WTC11 (cell line): ENCODE measurements at regions not wholly inside any gene's neighbourhood (a gene's known extent, or its start where the extent isn't known, plus 50 kb on each side); places are given as distances from the start of the nearest gene placed in this dataset.

Experiments
- ATAC-seq: fragments of 200-7000 bp; cut with Tn5 transposase; 2 replicates; pipeline ENCODE4 v1.10.0; 2021; ENCODE audit warnings: mild to moderate bottlenecking, moderate library complexity
- CTCF ChIA-PET: fragments of 300-600 bp; sonication (Branson Sonifier 250); formaldehyde crosslinking; loops from one replicate; lab custom pipeline; 2021; ENCODE audit warnings: antibody characterized with exemption; lab: Charles Lee
- POLR2A ChIA-PET: fragments of 350-600 bp; sonication (Branson Sonifier 250); formaldehyde crosslinking; loops from one replicate; lab custom pipeline; 2021; ENCODE audit warnings: antibody characterized with exemption; lab: Charles Lee
- DNase-seq: peaks from one replicate; pipeline ENCODE4 v3.0.0; 2021; ENCODE audit warnings: low spot score
- H3K27ac Mint-ChIP-seq: 2 replicates; pipeline ENCODE4 v1.8.0; 2021; ENCODE audit warnings: mixed read lengths
- H3K27me3 Mint-ChIP-seq: 2 replicates; pipeline ENCODE4 v1.8.0; 2021; ENCODE audit warnings: low read depth, mild to moderate bottlenecking, moderate library complexity, mixed read lengths
- H3K36me3 Mint-ChIP-seq: 2 replicates; pipeline ENCODE4 v1.8.0; 2021; ENCODE audit warnings: mixed read lengths
- H3K4me1 Mint-ChIP-seq: 2 replicates; pipeline ENCODE4 v1.8.0; 2022; ENCODE audit warnings: mixed read lengths
- H3K4me3 Mint-ChIP-seq: 2 replicates; pipeline ENCODE4 v1.8.0; 2021; ENCODE audit warnings: mild to moderate bottlenecking, moderate library complexity, mixed read lengths
- H3K9me3 Mint-ChIP-seq: 2 replicates; pipeline ENCODE4 v1.8.0; 2021; ENCODE audit warnings: mixed read lengths
- ATF1 ChIP-seq: sonication (generic); formaldehyde crosslinking; IDR thresholded peaks from 2 replicates; pipeline ENCODE4 v1.8.1; 2023; ENCODE audit warnings: mild to moderate bottlenecking, moderate library complexity, missing genetic modification reagents
- EMX1 ChIP-seq: fragments of 250-450 bp; sonication (Bioruptor Pico); IDR thresholded peaks from 2 replicates; pipeline ENCODE4 v1.8.0; 2021; ENCODE audit warnings: mild to moderate bottlenecking
- ETV6 ChIP-seq: sonication (generic); formaldehyde crosslinking; IDR thresholded peaks from 2 replicates; pipeline ENCODE4 v1.8.1; 2022; ENCODE audit warnings: mild to moderate bottlenecking, missing genetic modification reagents
- NFATC4 ChIP-seq: fragments of 250-450 bp; sonication (Bioruptor Pico); IDR thresholded peaks from 2 replicates; pipeline ENCODE4 v1.9.0; 2021; ENCODE audit warnings: mild to moderate bottlenecking
- NFYB ChIP-seq: sonication (generic); formaldehyde crosslinking; conservative IDR thresholded peaks from 2 replicates; pipeline ENCODE4 v1.8.0; 2022; ENCODE audit warnings: low read depth, missing genetic modification reagents
- RELA ChIP-seq: sonication (generic); formaldehyde crosslinking; IDR thresholded peaks from 2 replicates; pipeline ENCODE4 v1.8.1; 2022; ENCODE audit warnings: missing genetic modification reagents, mild to moderate bottlenecking, borderline replicate concordance
- RORB ChIP-seq: fragments of 250-450 bp; sonication (Bioruptor Pico); IDR thresholded peaks from 2 replicates; pipeline ENCODE4 v1.9.0; 2021; ENCODE audit warnings: mild to moderate bottlenecking
- SMAD4 ChIP-seq: sonication (generic); formaldehyde crosslinking; IDR thresholded peaks from 2 replicates; pipeline ENCODE4 v1.8.0; 2022; ENCODE audit warnings: mild to moderate bottlenecking, missing genetic modification reagents
- SOX15 ChIP-seq: fragments of 250-450 bp; sonication (Bioruptor Pico); IDR thresholded peaks from 2 replicates; pipeline ENCODE4 v1.9.0; 2021; ENCODE audit warnings: mild to moderate bottlenecking
- TEAD1 ChIP-seq: sonication (generic); formaldehyde crosslinking; IDR thresholded peaks from 2 replicates; pipeline ENCODE4 v1.8.0; 2022; ENCODE audit warnings: mild to moderate bottlenecking, missing genetic modification reagents
- ZBTB21 ChIP-seq: sonication (generic); formaldehyde crosslinking; IDR thresholded peaks from 2 replicates; pipeline ENCODE4 v1.8.1; 2023; ENCODE audit warnings: mild to moderate bottlenecking, missing genetic modification reagents, borderline replicate concordance
- ZNF121 ChIP-seq: sonication (generic); formaldehyde crosslinking; IDR thresholded peaks from 2 replicates; pipeline ENCODE4 v1.8.0; 2023; ENCODE audit warnings: missing genetic modification reagents
- ZNF138 ChIP-seq: sonication (generic); formaldehyde crosslinking; conservative IDR thresholded peaks from 2 replicates; pipeline ENCODE4 v1.8.1; 2022; ENCODE audit warnings: mild to moderate bottlenecking, moderate library complexity, missing genetic modification reagents
- ZNF317 ChIP-seq: sonication (generic); formaldehyde crosslinking; IDR thresholded peaks from 2 replicates; pipeline ENCODE4 v1.8.1; 2023; ENCODE audit warnings: low read depth, mild to moderate bottlenecking, moderate library complexity, missing genetic modification reagents, borderline replicate concordance
- TF ChIP-seq, protein P1 (sequence below): fragments of 250-450 bp; sonication (Bioruptor Pico); IDR thresholded peaks from 2 replicates; pipeline ENCODE4 v1.9.0; 2021; ENCODE audit warnings: moderate library complexity, mild to moderate bottlenecking, inconsistent platforms, borderline replicate concordance
- TF ChIP-seq, protein P2 (sequence below): fragments of 250-450 bp; sonication (Bioruptor Pico); IDR thresholded peaks from 2 replicates; pipeline ENCODE4 v1.8.0; 2021; ENCODE audit warnings: mild to moderate bottlenecking
- TF ChIP-seq, protein P3 (sequence below): fragments of 200-600 bp; IDR thresholded peaks from 2 replicates; pipeline ENCODE4 v1.8.0; 2022; ENCODE audit warnings: antibody characterized with exemption

DNA sequence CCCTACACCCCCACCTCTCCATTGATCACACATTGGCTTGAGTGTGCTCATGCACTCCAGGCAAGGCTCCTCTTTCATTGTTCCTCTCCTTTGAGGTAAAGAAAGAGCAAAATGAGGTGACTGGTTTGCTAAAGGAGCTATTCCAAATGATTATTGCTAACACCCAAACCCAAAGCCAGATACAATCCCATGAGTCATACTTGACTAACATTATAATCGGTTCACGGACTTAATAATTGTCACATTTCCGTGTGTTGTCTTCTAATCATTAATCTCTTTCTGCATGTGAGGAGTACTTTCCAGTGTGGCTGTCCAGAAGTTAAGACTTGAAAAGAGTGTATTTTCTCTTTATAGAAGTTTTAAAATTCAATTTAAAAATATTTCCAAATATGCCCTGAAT, 174.3 kb upstream of the SFRP2 start:
- Mint-ChIP-seq H3K4me3 (no peak overlapping the region), H3K4me1 (no peaks in the 10 kb centered on the region), H3K36me3 (no peaks in the 10 kb centered on the region), H3K27me3 (no peaks in the 10 kb centered on the region), H3K9me3 (peaks cover 10% of the 10 kb centered on the region), H3K27ac (no peak overlapping the region)
- ATAC-seq (no peak), DNase-seq (no peak)
- CTCF ChIA-PET: no interaction called here
- TF ChIP-seq RORB (no peak), TEAD1 (CRISPR knock-in tag) (no peak), ZNF317 (CRISPR knock-in tag) (no peak), ZBTB21 (no peak), ZNF138 (CRISPR knock-in tag) (no peak), RELA (CRISPR knock-in tag) (no peak)
- POLR2A ChIA-PET: no interaction called here

DNA sequence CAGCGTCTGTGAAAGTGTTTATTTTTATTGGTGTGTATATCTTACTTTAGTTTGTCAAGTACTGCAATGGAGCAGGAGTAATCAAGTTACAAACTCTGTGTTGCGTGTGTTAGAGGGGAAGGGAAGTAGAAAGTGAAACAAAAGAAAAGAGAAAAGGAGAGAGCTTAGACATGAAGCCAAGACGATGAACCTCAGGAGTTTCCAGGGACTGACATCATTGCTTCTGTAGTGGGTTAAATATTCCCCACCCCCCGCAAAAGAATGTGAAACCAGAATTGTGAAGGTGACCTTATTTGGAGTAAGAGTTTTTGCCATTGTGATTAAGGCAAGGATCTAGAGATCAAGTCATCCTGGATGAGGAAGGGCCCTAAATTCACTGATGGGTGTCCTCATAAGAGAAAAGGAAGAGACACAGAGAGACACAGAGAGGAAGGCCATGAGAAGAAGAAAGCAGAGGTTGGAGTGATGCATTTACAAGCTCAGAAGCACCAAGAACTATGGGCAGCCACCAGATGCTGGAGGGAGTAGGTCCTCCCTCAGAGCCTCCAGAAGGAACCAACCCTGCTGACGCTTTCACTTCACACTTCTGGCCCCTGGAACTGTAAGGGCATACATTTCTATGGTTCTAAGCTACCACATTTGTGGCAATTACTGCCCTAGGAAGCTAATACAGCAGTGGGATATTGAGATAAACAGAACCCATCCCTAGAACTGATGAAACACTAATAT, 173.6 kb upstream of the SFRP2 start:
- DNase-seq (no peak), ATAC-seq (no peak)
- TF ChIP-seq ATF1 (CRISPR knock-in tag): no peak
- H3K9me3 Mint-ChIP-seq: peaks cover 15% of the 10 kb centered on the region
- CTCF ChIA-PET: no interaction called here
- no peak overlapping the region for H3K4me3 Mint-ChIP-seq
- no peaks in the 10 kb centered on the region for H3K4me1 Mint-ChIP-seq
- POLR2A ChIA-PET: no interaction called here
- H3K27me3 Mint-ChIP-seq: no peaks in the 10 kb centered on the region
- peaks cover 3% of the 10 kb centered on the region for H3K36me3 Mint-ChIP-seq
- no peak overlapping the region for H3K27ac Mint-ChIP-seq

DNA sequence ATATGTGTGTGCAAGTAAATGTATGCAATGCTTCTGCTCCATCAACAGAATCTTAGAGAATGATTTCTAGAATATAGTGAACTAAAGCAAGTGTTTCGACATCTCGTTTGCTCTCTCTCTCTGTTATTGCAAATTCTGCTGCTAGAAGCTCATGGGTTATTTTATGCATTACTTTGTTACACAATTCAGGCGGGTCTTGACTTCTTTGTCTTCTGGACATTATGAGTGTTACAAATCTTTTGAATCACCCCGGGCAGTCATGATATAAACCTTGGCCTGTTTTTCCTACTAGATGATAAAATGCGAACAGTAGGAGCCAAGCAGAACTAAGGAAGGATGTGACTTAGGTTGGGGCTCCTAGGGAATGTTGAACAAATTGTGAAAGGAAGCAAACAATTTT, 166.4 kb upstream of the SFRP2 start:
- no peak for ATAC-seq
- Mint-ChIP-seq H3K27me3 (no peaks in the 10 kb centered on the region), H3K36me3 (peaks cover 4% of the 10 kb centered on the region), H3K9me3 (peaks cover 18% of the 10 kb centered on the region), H3K27ac (no peak overlapping the region), H3K4me1 (no peaks in the 10 kb centered on the region), H3K4me3 (no peak overlapping the region)
- TF ChIP-seq RORB (no peak), ZNF121 (CRISPR knock-in tag) (no peak), ETV6 (CRISPR knock-in tag) (no peak), EMX1 (CRISPR knock-in tag) (no peak), SOX15 (CRISPR knock-in tag) (no peak), NFATC4 (CRISPR knock-in tag) (no peak)
- TF ChIP-seq, protein P1, sequence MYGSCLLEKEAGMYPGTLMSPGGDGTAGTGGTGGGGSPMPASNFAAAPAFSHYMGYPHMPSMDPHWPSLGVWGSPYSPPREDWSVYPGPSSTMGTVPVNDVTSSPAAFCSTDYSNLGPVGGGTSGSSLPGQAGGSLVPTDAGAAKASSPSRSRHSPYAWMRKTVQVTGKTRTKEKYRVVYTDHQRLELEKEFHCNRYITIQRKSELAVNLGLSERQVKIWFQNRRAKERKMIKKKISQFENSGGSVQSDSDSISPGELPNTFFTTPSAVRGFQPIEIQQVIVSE (CRISPR knock-in tag): no peak
- TF ChIP-seq, protein P2, sequence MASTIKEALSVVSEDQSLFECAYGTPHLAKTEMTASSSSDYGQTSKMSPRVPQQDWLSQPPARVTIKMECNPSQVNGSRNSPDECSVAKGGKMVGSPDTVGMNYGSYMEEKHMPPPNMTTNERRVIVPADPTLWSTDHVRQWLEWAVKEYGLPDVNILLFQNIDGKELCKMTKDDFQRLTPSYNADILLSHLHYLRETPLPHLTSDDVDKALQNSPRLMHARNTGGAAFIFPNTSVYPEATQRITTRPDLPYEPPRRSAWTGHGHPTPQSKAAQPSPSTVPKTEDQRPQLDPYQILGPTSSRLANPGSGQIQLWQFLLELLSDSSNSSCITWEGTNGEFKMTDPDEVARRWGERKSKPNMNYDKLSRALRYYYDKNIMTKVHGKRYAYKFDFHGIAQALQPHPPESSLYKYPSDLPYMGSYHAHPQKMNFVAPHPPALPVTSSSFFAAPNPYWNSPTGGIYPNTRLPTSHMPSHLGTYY (CRISPR knock-in tag): no peak
- CTCF ChIA-PET: no interaction called here
- no peak for DNase-seq
- POLR2A ChIA-PET: no interaction called here

DNA sequence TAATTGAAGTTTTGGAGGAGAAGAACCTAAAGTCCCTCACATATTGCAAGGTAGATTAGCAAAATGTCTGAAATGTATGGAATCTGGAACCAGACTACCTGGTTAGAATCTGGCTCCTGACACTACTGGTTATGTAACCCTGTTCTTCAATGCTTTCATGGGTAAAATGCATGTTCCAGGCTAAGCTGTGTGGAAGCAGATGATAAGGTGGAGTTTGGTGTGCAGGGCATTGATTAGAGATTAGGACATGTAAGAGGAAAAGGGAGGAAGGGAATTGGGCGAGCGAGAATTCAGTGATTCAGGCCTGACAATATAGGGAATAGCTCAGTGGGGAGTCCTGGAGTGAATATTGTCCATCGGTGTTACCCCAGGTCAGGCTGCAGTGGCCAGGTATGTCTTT, 165.8 kb upstream of the SFRP2 start:
- no peak overlapping the region for H3K4me3 Mint-ChIP-seq

More for the DNA sequence above, 165.8 kb upstream of the SFRP2 start:
- CTCF ChIA-PET: no interaction called here
- Mint-ChIP-seq H3K9me3 (peaks cover 17% of the 10 kb centered on the region), H3K36me3 (peaks cover 4% of the 10 kb centered on the region), H3K4me1 (no peaks in the 10 kb centered on the region)
- no peak for DNase-seq
- POLR2A ChIA-PET: no interaction called here
- TF ChIP-seq TEAD1 (CRISPR knock-in tag) (no peak), NFYB (no peak), SMAD4 (CRISPR knock-in tag) (no peak)
- TF ChIP-seq, protein P3, sequence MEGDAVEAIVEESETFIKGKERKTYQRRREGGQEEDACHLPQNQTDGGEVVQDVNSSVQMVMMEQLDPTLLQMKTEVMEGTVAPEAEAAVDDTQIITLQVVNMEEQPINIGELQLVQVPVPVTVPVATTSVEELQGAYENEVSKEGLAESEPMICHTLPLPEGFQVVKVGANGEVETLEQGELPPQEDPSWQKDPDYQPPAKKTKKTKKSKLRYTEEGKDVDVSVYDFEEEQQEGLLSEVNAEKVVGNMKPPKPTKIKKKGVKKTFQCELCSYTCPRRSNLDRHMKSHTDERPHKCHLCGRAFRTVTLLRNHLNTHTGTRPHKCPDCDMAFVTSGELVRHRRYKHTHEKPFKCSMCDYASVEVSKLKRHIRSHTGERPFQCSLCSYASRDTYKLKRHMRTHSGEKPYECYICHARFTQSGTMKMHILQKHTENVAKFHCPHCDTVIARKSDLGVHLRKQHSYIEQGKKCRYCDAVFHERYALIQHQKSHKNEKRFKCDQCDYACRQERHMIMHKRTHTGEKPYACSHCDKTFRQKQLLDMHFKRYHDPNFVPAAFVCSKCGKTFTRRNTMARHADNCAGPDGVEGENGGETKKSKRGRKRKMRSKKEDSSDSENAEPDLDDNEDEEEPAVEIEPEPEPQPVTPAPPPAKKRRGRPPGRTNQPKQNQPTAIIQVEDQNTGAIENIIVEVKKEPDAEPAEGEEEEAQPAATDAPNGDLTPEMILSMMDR: no peak
- TF ChIP-seq, all 79 proteins: peak for 0
- ATAC-seq: no peak
- H3K27ac Mint-ChIP-seq: no peak overlapping the region
- no peaks in the 10 kb centered on the region for H3K27me3 Mint-ChIP-seq
